Posterior vena cava (tissue), 2 donors: ENCODE measurements at regions not wholly inside any gene's neighbourhood (a gene's known extent, or its start where the extent isn't known, plus 50 kb on each side); places are given as distances from the start of the nearest gene placed in this dataset.
A peak's percentile ranks its signal among the peaks of the same experiment; 100 is the strongest.

ENCODE experiments used
- DNase-seq: peaks from one replicate; pipeline ENCODE4 v3.0.0-alpha.2; 2020; ENCODE audit warnings: low spot score
- intact Hi-C, 2 donors: fragments of 100-400 bp; cut with DNase I; formaldehyde crosslinking; loops; one replicate each; pipeline versions ENCODE4 v1.14.1 to v1.14.2; 2022 to 2023
- donor health status: DM: yes; HTN: yes; CAD: no.
- donor health status: DM: yes; HTN: yes; CAD: no.

DNA sequence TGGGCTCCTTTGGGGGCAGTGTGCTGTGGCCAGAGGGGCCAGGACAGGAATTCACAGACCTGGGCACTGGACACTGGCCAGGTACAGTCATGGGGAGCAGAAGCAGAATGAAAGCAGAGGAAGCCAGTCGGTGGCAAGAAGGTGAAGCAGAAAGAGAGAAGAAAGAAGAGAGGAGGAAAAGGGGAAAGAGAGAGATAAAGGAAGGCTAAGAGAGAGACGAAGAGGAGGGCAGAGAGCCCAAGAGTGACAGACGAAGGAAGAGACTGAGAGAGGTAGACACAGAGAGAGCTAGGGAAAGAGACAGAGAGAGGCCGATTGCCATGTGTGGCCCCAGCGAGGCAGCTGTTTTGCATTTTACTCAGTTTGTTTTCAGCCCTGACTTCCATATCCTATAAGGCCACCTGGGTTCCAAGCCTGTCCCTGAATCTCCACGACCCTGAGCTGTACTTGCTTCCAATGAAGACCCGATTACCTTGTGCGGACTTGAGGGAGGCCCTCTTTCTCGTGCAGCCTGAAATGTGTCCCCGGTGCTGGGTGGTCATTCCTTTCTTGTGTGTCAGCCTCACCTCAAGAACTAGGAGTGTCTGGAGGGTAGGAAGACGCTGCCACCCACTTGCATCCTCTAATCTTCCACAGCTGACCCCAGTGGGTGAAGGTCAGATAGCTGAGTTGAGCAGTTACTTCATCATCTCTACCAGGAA lies 73.9 kb downstream of the LSM3 start:
- intact Hi-C loops, result no loop called here
- no peak for DNase-seq

DNA sequence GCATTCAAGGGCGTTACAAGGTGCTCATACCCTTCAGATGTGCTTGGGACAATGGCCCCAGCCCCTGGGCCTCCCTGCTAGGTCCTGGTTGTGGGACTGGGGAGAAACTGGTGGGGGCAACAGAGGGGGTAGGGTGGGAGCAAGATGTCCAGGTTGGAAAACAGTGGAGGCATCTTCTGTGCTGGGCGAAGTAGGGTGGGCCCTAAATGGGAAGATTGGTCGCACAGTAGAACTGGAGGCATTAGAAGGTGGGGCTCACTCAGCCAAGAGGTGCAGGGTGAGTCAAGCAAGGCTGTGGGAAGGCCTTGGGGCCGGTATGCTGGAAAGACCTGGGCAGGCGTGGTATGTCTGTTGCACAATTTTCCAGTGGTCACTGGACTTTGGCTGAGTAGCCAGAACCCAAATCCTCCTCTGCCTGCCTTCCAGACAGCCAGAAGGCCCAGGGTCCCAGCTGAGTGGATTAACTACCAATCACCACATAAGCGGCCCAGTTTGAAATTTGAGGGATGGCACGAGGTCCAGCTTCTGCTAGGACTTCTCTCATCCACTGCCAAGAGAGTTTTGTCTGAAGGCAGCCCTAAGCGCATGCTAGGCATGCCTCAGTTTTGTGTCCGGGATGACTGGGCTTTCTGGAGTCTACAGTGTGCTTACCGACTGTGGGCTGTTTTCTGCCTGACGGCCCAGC lies 74.5 kb downstream of the LSM3 start:
- no peak for DNase-seq
- intact Hi-C loops, result no loop called here

DNA sequence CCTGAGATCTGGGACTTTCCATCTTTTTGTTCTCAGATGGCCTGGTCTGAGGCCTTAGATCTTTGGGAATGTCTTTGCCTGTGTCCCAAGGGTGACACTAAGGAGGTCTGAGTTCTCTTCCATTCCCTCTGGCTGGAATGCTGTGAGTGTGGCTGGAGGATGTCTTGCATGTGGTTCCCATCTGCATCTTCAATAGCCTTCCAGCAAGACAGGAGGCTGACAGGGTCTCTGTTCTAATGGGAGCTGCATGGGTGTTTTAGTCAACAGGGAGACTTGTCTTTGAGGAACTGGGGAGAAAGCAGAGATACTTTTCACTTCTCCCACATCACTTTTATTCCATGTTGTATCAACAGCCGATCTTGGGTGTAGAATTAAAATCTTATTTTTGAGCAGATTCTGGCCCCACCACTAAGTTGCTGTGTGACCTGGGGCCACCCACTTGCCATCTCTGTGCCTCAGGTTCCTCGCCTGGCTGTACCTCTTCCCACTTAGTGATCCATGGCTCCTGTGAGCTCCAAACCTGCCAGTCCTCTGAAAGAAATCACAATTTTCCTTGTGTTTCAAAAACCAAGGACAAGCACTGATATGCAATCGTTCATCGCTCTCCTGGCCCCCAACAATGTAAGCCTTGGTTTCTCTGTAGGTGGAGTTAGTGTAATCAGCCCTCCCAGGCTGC lies 75.2 kb downstream of the LSM3 start:
- intact Hi-C loops, result no loop called here
- DNase-seq, result no peak

DNA sequence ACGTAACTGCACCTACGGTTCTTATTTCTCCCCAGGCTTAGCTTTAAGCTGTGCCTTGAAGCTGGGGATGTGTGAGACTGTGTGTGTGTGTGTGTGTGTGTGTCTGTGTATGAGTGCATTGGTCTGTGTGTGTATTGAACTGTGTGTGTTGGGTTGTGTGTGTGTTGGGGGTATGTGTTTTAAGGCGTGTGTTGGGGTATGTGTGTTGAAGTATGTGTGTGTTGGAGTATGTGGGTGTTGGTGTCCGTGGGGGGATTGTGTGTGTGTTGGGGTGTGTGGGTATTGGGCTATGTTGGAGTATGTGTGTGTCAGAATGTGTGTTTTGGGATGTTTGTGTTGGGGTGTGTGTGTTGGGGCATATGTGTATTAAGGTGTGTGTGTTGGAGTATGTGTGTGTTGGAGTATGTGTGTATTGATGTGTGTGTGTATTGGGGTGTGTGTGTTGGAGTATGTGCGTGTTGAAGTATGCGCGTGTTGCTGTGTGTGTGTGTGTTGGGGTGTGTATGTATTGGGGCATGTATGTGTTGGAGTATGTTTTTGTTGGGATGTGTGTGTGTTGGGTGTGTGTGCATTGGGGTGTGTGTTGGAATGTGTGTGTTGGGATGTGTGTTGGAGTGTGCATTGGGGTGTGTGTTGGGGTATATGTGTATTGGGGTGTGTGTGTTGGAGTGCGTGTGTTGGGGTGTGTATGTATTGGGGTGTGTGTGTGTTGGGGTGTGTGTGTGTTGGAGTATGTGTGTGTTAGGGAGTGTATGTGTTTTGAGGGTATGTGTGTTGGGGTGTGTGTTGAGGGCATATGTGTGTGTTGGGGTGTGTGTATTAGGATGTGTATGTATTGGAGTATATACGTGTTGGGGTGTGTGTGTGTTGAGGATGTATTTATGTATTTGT lies 76.4 kb downstream of the LSM3 start:
- intact Hi-C loops, result no loop called here
- no peak for DNase-seq

DNA sequence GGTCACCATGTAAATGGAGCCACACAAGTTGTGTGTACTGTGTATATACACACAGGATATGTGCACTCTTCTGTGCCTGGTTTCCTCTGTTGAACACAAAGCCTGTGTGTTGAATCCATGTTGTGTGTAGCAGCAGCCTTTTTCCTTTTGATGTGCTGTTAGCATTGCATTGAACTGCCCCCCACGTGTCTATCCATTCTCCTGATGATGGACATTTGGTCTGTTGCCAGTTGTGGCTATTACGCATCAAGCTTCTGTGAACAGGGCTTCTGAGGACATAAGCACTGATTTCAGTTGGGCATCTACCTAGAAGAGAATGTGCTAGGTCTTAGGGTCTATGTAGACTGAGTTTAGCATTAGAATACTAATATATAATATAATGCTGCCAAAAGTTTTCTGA lies 77.4 kb downstream of the LSM3 start:
- no peak for DNase-seq
- intact Hi-C loops, result no loop called here

DNA sequence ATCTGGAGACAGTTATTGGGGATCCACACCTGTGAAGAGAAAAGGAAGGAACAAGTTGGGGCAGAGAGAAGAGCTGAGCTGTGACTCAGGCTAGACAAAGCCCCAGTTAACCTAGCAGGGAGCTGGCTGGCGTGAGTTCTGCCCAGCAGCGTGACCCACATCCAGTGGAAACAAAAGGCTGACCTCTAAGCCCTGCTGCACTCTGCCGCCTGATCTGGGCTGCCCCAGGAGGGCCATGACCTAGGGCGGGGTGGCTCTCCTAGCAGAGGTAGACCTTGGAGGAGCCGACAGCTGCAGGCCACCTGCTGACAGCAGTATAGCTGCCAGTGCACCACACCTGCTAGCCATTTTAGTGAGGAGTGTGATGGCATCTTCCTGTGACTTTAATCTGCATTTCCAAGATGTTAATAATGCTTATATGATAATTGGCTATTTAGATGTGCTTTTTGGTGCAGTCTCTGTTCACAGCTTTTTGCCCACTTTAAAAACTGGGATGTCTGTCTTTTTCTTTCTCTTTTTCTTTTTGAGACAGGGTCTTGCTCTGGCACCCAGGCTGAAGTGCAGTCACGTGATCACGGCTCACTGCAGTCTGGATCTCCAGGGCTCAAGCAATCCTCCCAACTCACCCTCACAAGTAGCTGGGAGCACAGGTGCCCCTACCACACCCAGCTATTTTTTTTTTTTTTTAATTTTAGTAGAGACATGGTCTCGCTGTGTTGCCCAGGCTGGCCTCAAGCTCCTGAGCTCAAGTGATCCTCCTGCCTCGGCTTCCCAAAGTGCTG lies 78.1 kb downstream of the LSM3 start:
- no peak for DNase-seq
- intact Hi-C loops, result no loop called here

DNA sequence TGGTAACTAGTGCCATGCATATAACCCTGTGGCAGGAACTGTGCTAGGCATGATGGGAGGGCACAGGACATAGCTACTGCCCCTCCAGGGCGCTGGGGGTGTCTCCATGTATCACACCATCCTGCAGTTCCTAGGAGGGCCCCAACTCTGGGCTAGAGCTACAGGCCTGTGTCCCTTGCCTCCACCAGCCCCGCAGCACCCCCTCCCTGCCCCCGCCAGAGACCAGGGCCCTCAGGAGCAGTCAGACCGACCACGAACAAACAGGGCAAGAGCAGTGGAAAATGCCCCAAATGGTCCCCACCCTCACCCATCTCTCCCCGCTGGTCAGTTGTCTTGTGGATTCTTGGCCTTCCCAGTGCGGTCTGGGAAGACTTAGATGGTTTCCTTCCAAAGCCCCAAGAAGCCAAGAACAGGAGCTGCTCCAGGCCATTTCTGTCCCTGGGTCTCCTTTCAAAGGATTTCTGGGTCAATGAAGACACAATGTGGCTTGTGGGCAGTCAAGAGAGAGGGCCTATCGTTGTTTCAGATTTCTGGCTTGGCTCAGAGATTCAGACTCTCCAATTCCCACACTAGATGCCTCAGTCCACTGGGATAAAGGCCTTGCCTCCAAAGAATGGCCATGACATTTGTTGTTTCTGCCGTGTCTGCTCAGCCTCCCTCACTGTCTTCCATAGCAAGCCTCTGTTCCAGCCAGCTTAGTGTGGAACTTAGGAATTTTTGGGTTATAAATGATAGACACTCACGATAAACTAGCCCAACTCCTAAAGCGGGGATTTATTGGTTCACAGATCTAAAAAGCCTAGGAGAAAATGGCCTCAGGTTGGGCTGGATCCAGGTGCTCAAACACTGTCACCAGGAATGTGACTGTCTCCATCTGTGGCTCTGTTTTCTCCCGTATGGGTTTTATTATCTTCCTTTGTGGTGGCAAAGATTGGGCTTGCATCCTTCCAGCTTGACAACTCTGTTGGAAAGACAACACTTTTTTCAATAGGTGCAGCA lies 80.6 kb downstream of the LSM3 start:
- no peak for DNase-seq
- intact Hi-C loops, result no loop called here

DNA sequence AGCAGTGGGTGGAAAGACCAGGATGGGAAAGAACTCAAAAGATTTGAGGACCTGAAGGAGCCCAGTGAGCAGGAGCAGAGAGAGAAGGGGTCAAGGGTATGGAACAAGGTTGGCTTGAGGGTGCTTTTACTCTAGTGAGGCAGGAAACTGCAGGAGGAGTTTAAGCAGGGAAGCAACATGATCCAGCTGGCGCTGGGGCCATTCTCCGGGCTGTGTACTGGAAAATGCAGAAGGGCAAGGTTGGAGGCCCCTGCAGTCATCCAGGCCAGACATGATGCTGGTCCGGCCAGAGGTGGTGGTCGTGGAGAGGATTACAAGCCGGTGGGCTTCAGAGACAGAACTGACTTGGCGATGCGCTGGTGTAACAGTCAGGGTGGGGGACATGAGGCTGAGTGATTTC lies 81.8 kb downstream of the LSM3 start:
- DNase-seq, result no peak
- intact Hi-C loops, result loop anchor here (2.0 to 10.0 kb wide), 3 partner anchors 124 to 208 kb away; no protein-coding TSS in a partner anchor

DNA sequence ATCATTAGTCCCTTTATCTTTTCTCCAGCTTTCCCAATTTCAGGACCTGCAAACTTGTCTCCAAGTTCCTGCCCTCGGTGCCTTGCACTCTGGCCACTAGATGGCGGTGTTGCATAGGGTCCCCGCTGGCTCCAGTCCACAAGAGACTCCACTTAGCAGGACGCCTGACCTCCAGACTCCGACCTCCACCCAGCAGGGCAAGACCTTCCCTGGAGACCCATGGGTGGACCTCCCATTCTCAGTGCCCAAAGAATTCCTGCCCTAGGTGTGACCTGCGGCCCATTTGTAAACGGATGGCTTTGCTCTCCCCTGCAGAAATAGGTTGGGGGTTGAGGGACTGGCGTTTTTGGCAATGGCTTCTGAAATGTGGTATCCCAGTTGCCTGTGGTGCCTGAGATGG lies 82.6 kb downstream of the LSM3 start:
- DNase-seq, result peak; percentile 95
- intact Hi-C loops, result loop anchor here (2.0 to 10.0 kb wide), 3 partner anchors 124 to 208 kb away; no protein-coding TSS in a partner anchor

DNA sequence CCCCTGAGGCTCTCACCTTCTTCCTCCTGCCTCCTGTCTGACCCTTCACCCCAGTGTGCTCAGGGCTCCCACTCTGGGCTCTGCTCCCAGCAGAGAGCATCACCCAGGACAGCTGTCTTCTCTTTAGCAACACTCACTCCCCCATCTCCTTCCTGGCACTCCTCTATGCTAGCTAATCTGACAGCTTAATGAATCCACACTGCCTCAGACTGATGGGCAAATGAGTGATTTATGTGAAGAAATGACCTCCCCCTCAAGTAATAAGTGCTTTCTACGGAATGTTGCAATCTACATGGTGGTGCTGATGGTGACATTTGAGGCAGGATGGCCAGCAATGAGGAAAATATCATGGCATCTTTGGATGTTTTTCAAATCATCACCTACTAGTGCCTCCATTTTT lies 83.6 kb downstream of the LSM3 start:
- intact Hi-C loops, result loop anchor here (5.0 to 10.0 kb wide), 2 partner anchors 123 to 200 kb away; no protein-coding TSS in a partner anchor

DNA sequence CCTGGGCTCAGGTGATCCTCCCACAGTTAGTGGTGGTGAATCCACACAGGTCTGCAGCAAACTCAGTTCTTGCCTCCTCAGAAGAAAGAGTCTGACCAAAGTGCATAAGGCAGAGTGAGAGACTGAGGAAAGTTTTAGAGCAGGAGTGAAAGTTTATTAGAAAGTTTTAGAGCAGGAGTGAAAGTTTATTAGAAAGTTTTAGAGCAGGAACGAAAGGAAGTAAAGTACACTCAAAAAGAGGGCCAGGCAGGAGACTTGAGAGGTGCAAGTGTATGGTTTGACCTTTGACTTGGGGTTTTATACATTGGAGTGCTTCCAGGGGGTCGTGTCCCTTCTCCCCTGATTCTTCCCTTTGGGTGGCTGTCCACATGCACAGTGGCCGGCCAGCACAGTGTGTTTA lies 84.2 kb downstream of the LSM3 start:
- no peak for DNase-seq
- intact Hi-C loops, result loop anchor here (5.0 to 10.0 kb wide), 2 partner anchors 122 to 199 kb away; no protein-coding TSS in a partner anchor

More for the DNA sequence above, 83.6 kb downstream of the LSM3 start:
- DNase-seq, result no peak

DNA sequence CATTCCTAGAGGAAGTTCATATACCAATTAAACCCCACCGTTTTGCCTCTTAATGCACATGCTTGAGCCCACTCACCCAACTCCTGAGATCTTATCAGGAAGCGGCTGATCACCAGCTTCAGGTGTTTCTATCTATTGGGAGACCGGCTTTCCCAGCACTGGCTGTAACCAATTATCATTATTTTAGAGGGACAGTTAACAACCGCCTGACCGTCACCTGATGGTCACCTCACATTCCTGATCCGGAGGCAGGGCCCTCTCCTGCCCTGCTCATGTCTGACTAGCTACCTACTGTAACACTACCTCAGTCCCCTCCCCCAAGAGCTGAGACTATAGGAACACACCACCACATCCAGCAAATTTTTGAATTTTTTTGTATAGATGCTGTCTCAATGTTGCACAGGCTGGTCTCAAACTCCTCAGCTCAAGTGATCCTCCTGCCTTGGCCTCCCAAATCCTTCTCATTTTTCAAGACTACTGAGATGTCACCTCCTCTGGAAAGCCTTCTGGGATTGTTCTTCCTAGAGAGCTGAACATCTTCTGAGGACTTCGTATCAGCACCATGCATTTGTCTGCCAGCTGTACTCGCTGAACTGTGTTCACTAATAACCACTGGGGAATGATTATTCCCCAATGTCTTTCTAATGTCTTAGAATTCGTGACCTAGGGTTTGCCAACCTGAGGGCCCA lies 84.8 kb downstream of the LSM3 start:
- no peak for DNase-seq
- intact Hi-C loops, result loop anchor here (5.0 to 10.0 kb wide), 2 partner anchors 121 to 199 kb away; no protein-coding TSS in a partner anchor

DNA sequence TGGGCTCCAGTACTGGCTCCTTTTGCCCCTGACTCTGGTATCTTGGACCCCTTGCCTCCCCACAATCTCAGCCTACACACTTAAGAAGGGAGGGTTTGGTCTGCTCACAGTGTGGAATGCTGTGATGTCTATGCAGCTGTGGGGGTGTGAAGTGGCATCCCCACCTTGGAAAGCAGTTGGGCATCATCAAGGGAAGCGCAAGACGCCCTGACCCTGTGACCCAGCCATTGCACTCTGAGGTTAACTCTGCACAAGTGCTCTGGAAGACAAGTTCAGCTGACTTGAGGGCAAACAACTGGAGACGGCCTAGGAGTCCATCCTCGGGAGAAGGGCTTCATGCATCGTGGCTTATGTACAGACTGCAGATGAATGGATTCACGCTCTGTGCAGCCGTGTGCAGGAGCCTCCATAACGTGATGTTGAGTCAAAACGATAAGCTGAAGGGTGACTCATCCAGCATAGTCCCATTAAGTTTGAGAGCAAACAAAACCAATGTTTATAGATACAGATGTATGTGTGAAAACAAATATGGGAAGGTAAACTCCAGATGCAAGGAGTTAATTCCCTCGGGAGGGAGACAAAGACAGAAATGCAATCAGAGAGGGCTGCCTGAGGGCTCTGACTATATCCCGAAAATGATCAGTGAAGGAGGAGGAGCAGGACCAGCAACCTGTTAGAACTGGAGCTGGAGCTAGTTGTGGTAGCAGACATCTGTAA lies 86.8 kb downstream of the LSM3 start:
- no peak for DNase-seq
- intact Hi-C loops, result loop anchor here in 1 of 2 donors (10.0 kb wide), 1 partner anchor 119 kb away; no protein-coding TSS in a partner anchor

DNA sequence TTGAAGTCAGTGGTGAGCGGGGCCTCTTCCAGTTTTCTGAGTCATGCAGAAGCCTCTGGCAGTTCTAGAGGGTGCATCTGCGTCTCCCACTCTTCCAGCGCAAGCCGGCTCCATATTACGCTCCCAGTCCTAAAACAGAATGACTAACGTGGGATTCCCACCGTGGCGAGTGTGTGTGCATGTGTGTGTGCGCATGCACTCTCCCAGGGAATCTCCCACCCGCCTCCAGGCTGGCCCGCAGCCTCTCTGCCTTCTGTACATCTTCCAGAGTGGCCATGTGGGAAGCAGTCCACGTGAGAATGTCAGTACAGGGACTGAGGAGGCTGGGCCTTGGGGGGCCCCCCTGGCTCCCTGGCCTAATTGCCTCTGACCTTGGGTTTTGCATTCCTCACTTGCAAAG lies 87.7 kb downstream of the LSM3 start:
- intact Hi-C loops, result loop anchor here in 1 of 2 donors (10.0 kb wide), 1 partner anchor 118 kb away; no protein-coding TSS in a partner anchor

DNA sequence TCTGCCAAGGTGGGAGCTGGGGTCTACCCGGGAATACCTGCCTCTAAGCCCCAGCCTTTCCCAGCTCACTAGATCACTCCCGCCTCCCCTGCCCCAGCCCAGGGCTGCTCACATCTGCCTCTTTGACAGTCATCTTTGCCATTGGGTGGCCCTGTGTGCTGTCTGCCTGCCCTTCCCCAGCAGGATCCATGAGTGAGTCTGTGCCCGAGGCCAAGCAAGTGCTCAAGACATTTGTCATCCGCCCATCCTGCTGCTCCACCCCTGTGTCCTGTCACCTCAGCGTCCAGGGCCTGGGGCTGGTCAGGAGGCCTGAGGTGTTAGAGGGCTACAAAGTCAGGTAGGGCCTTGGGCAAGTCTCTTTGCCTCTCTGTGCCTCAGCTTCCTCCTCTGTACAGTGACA lies 89.4 kb downstream of the LSM3 start:
- no peak for DNase-seq
- intact Hi-C loops, result loop anchor here in 1 of 2 donors (10.0 kb wide), 1 partner anchor 117 kb away; no protein-coding TSS in a partner anchor

More for the DNA sequence above, 87.7 kb downstream of the LSM3 start:
- DNase-seq, result peak; percentile 86

DNA sequence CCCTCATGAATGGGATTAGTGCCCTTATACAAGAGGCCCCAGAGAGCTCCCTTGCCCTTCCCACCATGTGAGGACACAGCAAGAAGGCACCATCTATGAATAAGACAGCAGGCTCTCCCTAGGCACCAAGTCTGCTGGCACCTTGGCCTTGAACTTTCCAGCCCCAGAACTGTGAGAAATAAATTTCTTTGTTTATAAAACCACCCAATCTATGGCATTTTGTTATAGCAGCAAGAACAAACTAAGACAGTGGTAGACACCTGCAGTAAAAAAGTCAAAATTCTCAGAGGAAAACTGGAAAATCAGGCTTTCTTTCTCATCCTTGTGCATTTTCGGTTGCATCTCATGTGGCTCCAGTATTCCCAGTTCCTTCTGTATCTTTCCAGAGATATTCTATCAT lies 90.3 kb downstream of the LSM3 start:
- intact Hi-C loops, result loop anchor here in 1 of 2 donors (10.0 kb wide), 1 partner anchor 116 kb away; no protein-coding TSS in a partner anchor
- no peak for DNase-seq
